IMR-90 (cell line): ENCODE measurements at regions not wholly inside any gene's neighbourhood (a gene's known extent, or its start where the extent isn't known, plus 50 kb on each side); places are given as distances from the start of the nearest gene placed in this dataset.

Experiments
- ATAC-seq: fragments of 200-7000 bp; cut with Tn5 transposase; 2 replicates; pipeline ENCODE4 v1.9.1; 2020; ENCODE audit warnings: low read depth, mild to moderate bottlenecking, moderate library complexity
- BruUV-seq: library from RNA; stranded (reverse); fragments of 400-500 nt; replicated peaks from 2 replicates; lab custom pipeline; 2021; lab: Mats Ljungman, UMichigan
- CTCF ChIA-PET: fragments of 300-600 bp; formaldehyde crosslinking; extraction: SDS; loops from one replicate; lab custom pipeline; 2021; ENCODE audit warnings: antibody characterized with exemption; lab: Yijun Ruan, JAX
- POLR2A ChIA-PET: fragments of 300-600 bp; sonication (Branson Sonifier 250); formaldehyde crosslinking; loops from one replicate; lab custom pipeline; 2022; ENCODE audit warnings: antibody characterized with exemption; ENCODE audit not compliant: unreplicated experiment; lab: Charles Lee
- DNase-seq: peaks from one replicate; pipeline ENCODE4 v3.0.0; 2013
- H2AFZ ChIP-seq: replicated peaks from 2 replicates; pipeline ENCODE3; 2013; ENCODE audit warnings: low read length, mild to moderate bottlenecking; ENCODE audit not compliant: poor library complexity
- H2AK5ac ChIP-seq: 2 replicates; pipeline ENCODE4 v1.6.1; 2013; ENCODE audit warnings: low read depth, low read length, inconsistent platforms
- H2AK9ac ChIP-seq: replicated peaks from 2 replicates; pipeline ENCODE3; 2013; ENCODE audit warnings: mild to moderate bottlenecking, low read depth, low read length, moderate library complexity; ENCODE audit not compliant: poor library complexity
- H2BK120ac ChIP-seq: 2 replicates; pipeline ENCODE4 v1.6.1; 2013; ENCODE audit warnings: low read depth, low read length, inconsistent platforms
- H2BK15ac ChIP-seq: 3 replicates; pipeline ENCODE4 v1.6.1; 2013; ENCODE audit warnings: low read depth, low read length, inconsistent platforms
- H2BK20ac ChIP-seq: 2 replicates; pipeline ENCODE4 v1.6.1; 2013; ENCODE audit warnings: low read depth, mild to moderate bottlenecking, inconsistent platforms, low read length, moderate library complexity
- H2BK5ac ChIP-seq: 2 replicates; pipeline ENCODE4 v1.6.1; 2013; ENCODE audit warnings: mild to moderate bottlenecking, low read depth, low read length, inconsistent platforms; ENCODE audit not compliant: poor library complexity, severe bottlenecking
- H3K14ac ChIP-seq: replicated peaks from 2 replicates; pipeline ENCODE4 v1.6.1; 2013; ENCODE audit warnings: low read depth, low read length, inconsistent platforms
- H3K18ac ChIP-seq: 2 replicates; pipeline ENCODE4 v1.6.1; 2013; ENCODE audit warnings: low read depth, low read length, control low read depth
- H3K23ac ChIP-seq: 2 replicates; pipeline ENCODE4 v1.6.1; 2013; ENCODE audit warnings: low read depth, low read length, inconsistent platforms
- H3K27ac ChIP-seq: 2 replicates; pipeline ENCODE4 v1.5.1; 2013; ENCODE audit warnings: mild to moderate bottlenecking, control low read depth, low read length; ENCODE audit not compliant: insufficient read depth
- H3K27me3 ChIP-seq: 2 replicates; pipeline ENCODE4 v1.6.1; 2013; ENCODE audit warnings: low read length; ENCODE audit not compliant: control insufficient read depth, insufficient read depth
- H3K36me3 ChIP-seq: 2 replicates; pipeline ENCODE4 v1.6.1; 2013; ENCODE audit warnings: low read length, mixed read lengths; ENCODE audit not compliant: control insufficient read depth, insufficient read depth
- H3K4ac ChIP-seq: 2 replicates; pipeline ENCODE4 v1.6.1; 2013; ENCODE audit warnings: low read depth, low read length, inconsistent platforms
- H3K4me1 ChIP-seq: 2 replicates; pipeline ENCODE4 v1.6.1; 2013; ENCODE audit warnings: low read length, mixed read lengths; ENCODE audit not compliant: control insufficient read depth, insufficient read depth
- H3K4me2 ChIP-seq: 2 replicates; pipeline ENCODE4 v1.6.1; 2013; ENCODE audit warnings: low read depth, mild to moderate bottlenecking, control low read depth, low read length, moderate library complexity
- H3K4me3 ChIP-seq: 2 replicates; pipeline ENCODE4 v1.5.1; 2013; ENCODE audit warnings: low read depth, mild to moderate bottlenecking, control low read depth, low read length, moderate library complexity; ENCODE audit not compliant: insufficient read depth
- H3K56ac ChIP-seq: 2 replicates; pipeline ENCODE4 v1.6.1; 2013; ENCODE audit warnings: low read length, inconsistent platforms; ENCODE audit not compliant: insufficient read depth; ENCODE audit errors: extremely low read depth
- H3K79me1 ChIP-seq, 2 experiments: 2 replicates each; pipeline ENCODE4 v1.6.1; 2013; ENCODE audit warnings: low read length in 2 of 2, inconsistent platforms in 1 of 2, low read depth in 1 of 2
- H3K9ac ChIP-seq: 2 replicates; pipeline ENCODE4 v1.6.1; 2013; ENCODE audit warnings: low read depth, low read length, control low read depth
- H3K9me1 ChIP-seq: 2 replicates; pipeline ENCODE4 v1.6.1; 2013; ENCODE audit warnings: low read length, inconsistent platforms; ENCODE audit not compliant: insufficient read depth
- H3K9me3 ChIP-seq: 2 replicates; pipeline ENCODE4 v1.6.1; 2013; ENCODE audit warnings: low read length; ENCODE audit not compliant: control insufficient read depth, insufficient read depth
- H4K20me1 ChIP-seq: 2 replicates; pipeline ENCODE4 v1.6.1; 2013; ENCODE audit warnings: low read length, inconsistent platforms; ENCODE audit not compliant: insufficient read depth
- H4K5ac ChIP-seq: 2 replicates; pipeline ENCODE4 v1.6.1; 2013; ENCODE audit warnings: mild to moderate bottlenecking, low read depth, low read length, control low read depth
- H4K8ac ChIP-seq, 2 experiments: 2 replicates each; pipeline ENCODE4 v1.6.1; 2013; ENCODE audit warnings: low read depth in 2 of 2, low read length in 2 of 2, control low read depth in 1 of 2, inconsistent platforms in 1 of 2
- H4K91ac ChIP-seq: 2 replicates; pipeline ENCODE4 v1.6.1; 2013; ENCODE audit warnings: low read depth, low read length, inconsistent platforms; ENCODE audit not compliant: insufficient read depth
- BHLHE40 ChIP-seq: fragments of 150-350 bp; IDR thresholded peaks from 2 replicates; pipeline ENCODE4 v1.6.1; 2016; ENCODE audit warnings: mild to moderate bottlenecking, low read depth, low read length
- CEBPB ChIP-seq: IDR thresholded peaks from 2 replicates; pipeline ENCODE4 v1.6.1; 2012; ENCODE audit warnings: low read depth, low read length, improper control_type of control experiment
- CHD1 ChIP-seq: IDR thresholded peaks from 2 replicates; pipeline ENCODE4 v1.6.1; 2012; ENCODE audit warnings: low read depth, low read length, improper control_type of control experiment
- CTCF ChIP-seq: conservative IDR thresholded peaks from 2 replicates; pipeline ENCODE4 v1.5.1; 2012; ENCODE audit warnings: mild to moderate bottlenecking, low read depth, low read length, improper control_type of control experiment
- FOS ChIP-seq: fragments of 150-350 bp; IDR thresholded peaks from 2 replicates; pipeline ENCODE4 v1.6.1; 2016; ENCODE audit warnings: low read depth, low read length
- MAFK ChIP-seq: IDR thresholded peaks from 2 replicates; pipeline ENCODE4 v1.6.1; 2012; ENCODE audit warnings: low read depth, low read length, improper control_type of control experiment
- MAZ ChIP-seq: IDR thresholded peaks from 2 replicates; pipeline ENCODE4 v1.6.1; 2012; ENCODE audit warnings: low read depth, mild to moderate bottlenecking, low read length, improper control_type of control experiment, moderate library complexity, borderline replicate concordance
- MXI1 ChIP-seq: IDR thresholded peaks from 2 replicates; pipeline ENCODE4 v1.6.1; 2012; ENCODE audit warnings: low read depth, mild to moderate bottlenecking, low read length, moderate library complexity, borderline replicate concordance
- POLR2A ChIP-seq: IDR thresholded peaks from 2 replicates; pipeline ENCODE4 v1.6.1; 2012; ENCODE audit warnings: mild to moderate bottlenecking, low read depth, low read length
- RAD21 ChIP-seq: IDR thresholded peaks from 2 replicates; pipeline ENCODE4 v1.6.1; 2012; ENCODE audit warnings: low read length, improper control_type of control experiment
- RFX5 ChIP-seq: IDR thresholded peaks from 2 replicates; pipeline ENCODE4 v1.8.0; 2012; ENCODE audit warnings: low read depth, mild to moderate bottlenecking, low read length, moderate library complexity
- SMC3 ChIP-seq: fragments of 150-350 bp; IDR thresholded peaks from 2 replicates; pipeline ENCODE4 v1.6.1; 2016; ENCODE audit warnings: low read depth, mild to moderate bottlenecking, antibody characterized with exemption, low read length, moderate library complexity
- USF2 ChIP-seq: fragments of 150-350 bp; IDR thresholded peaks from 2 replicates; pipeline ENCODE4 v1.6.1; 2017; ENCODE audit warnings: mild to moderate bottlenecking, antibody characterized with exemption, low read length, low read depth
- WGBS, 2 experiments: methylation state at CpG; one replicate each; pipeline versions ENCODE4 v1.1.5 to v1.1.7; 2013; ENCODE audit warnings: missing lambda C conversion rate in 2 of 2; ENCODE audit not compliant: insufficient read length in 1 of 2; ENCODE audit errors: extremely low coverage in 2 of 2; 5-methylcytosine and 5-hydroxymethylcytosine counted together
- dilution Hi-C: fragments of 300-500 bp; cut with HindIII; formaldehyde crosslinking; loops from one replicate; pipeline ENCODE4 v1.14.3; 2018; ENCODE audit warnings: low sequenced_read_pairs; ENCODE audit not compliant: unreplicated experiment
- in situ Hi-C: fragments of 300-500 bp; cut with MboI; formaldehyde crosslinking; loops from 3 replicates; pipeline ENCODE4 v1.14.3; 2019; ENCODE audit warnings: low sequenced_read_pairs, inconsistent platforms, mixed read lengths
- intact Hi-C: fragments of 100-400 bp; cut with micrococcal nuclease; formaldehyde crosslinking; loops from 2 replicates; pipeline ENCODE4 v1.10.0; 2022

GRCh38 chr6:77106992-77107391 lies 356.3 kb downstream of the HTR1B start:
- no peak for TF ChIP-seq USF2
- TF ChIP-seq FOS: no peak
- no peak for TF ChIP-seq RAD21
- no peak for TF ChIP-seq MAZ
- TF ChIP-seq MAFK: no peak
- no peak for TF ChIP-seq RFX5
- TF ChIP-seq MXI1: no peak
- TF ChIP-seq CEBPB: no peak
- TF ChIP-seq SMC3: no peak
- no peak for TF ChIP-seq CTCF
- no peak for TF ChIP-seq CHD1
- no peak for TF ChIP-seq BHLHE40
- TF ChIP-seq POLR2A: no peak
- no peaks in the 10 kb centered on the region for H3K4me1 ChIP-seq
- H2BK5ac ChIP-seq: no peak overlapping the region
- no peak overlapping the region for H3K27ac ChIP-seq
- no peak overlapping the region for H3K4ac ChIP-seq
- ChIA-PET POLR2A (no interaction called here), CTCF (no interaction called here)
- ATAC-seq (no peak), DNase-seq (no peak)
- dilution Hi-C loops (no loop called here), intact Hi-C loops (no loop called here), in situ Hi-C loops (no loop called here)
- no peak overlapping the region for H3K14ac ChIP-seq
- H4K5ac ChIP-seq: no peak overlapping the region
- H4K20me1 ChIP-seq: no peaks in the 10 kb centered on the region
- no peak overlapping the region for H3K23ac ChIP-seq
- no CpG with 5 or more reads among the region's 4 CpGs for WGBS, 2 experiments
- H3K79me1 ChIP-seq: no peaks in the 10 kb centered on the region
- no peak overlapping the region for H2BK20ac ChIP-seq
- H3K9me3 ChIP-seq: no peaks in the 10 kb centered on the region
- H2AK9ac ChIP-seq: no peak overlapping the region
- no peak overlapping the region for H4K91ac ChIP-seq
- no peaks in the 10 kb centered on the region for H3K27me3 ChIP-seq
- no TSS peak for BruUV-seq
- no peaks in the 10 kb centered on the region for H3K9me1 ChIP-seq
- H3K18ac ChIP-seq: no peak overlapping the region
- no peak overlapping the region for H3K4me2 ChIP-seq
- no peak overlapping the region for H3K56ac ChIP-seq
- H2AFZ ChIP-seq: no peak overlapping the region
- no peak overlapping the region for H2AK5ac ChIP-seq
- no peak overlapping the region for H2BK15ac ChIP-seq
- no peak overlapping the region for H3K9ac ChIP-seq
- no peak overlapping the region for H2BK120ac ChIP-seq
- no peaks in the 10 kb centered on the region for H3K36me3 ChIP-seq
- H3K4me3 ChIP-seq: no peak overlapping the region
- no peak overlapping the region for H4K8ac ChIP-seq
